Mammary epithelial cell (primary cell): ENCODE measurements at regions not wholly inside any gene's neighbourhood (a gene's known extent, or its start where the extent isn't known, plus 50 kb on each side); places are given as distances from the start of the nearest gene placed in this dataset.

Experiments
- EZH2 ChIP-seq: IDR thresholded peaks from 2 replicates; pipeline ENCODE4 v1.6.1; 2012; ENCODE audit warnings: low read length, inconsistent platforms, borderline replicate concordance
- TF ChIP-seq, protein P1 (sequence below), 2 donors: IDR thresholded peaks in 1 of 2; conservative IDR thresholded peaks in 1 of 2; 2 replicates each; pipeline ENCODE4 v1.5.1; 2011 to 2012; ENCODE audit warnings: inconsistent platforms in 2 of 2, low read length in 2 of 2, mild to moderate bottlenecking in 2 of 2, control low read depth in 1 of 2, low read depth in 1 of 2; ENCODE audit not compliant: insufficient read depth in 1 of 2; ENCODE audit errors: extremely low read depth in 1 of 2

DNA sequence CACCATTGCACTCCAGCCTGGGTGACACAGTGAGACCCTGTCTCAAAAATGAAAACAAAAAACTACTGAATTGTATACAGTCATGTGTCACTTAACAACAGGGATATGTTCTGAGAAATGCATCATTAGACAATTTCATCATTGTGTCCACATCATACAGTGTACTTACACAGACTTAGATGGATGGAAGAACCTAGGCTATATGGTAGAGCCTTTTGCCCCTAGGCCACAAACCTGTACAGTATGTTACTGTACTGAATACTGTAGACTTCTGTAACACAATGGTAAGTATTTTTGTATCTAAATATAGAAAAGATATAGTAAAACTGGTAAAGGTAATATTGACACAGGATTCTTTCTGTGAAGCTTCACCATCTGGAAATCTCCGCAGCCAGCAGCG is 81.7 kb downstream of the KBTBD2 start:
- TF ChIP-seq, protein P1, sequence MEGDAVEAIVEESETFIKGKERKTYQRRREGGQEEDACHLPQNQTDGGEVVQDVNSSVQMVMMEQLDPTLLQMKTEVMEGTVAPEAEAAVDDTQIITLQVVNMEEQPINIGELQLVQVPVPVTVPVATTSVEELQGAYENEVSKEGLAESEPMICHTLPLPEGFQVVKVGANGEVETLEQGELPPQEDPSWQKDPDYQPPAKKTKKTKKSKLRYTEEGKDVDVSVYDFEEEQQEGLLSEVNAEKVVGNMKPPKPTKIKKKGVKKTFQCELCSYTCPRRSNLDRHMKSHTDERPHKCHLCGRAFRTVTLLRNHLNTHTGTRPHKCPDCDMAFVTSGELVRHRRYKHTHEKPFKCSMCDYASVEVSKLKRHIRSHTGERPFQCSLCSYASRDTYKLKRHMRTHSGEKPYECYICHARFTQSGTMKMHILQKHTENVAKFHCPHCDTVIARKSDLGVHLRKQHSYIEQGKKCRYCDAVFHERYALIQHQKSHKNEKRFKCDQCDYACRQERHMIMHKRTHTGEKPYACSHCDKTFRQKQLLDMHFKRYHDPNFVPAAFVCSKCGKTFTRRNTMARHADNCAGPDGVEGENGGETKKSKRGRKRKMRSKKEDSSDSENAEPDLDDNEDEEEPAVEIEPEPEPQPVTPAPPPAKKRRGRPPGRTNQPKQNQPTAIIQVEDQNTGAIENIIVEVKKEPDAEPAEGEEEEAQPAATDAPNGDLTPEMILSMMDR (conservative IDR thresholded peaks at IDR 0.05 in 1 of 2, IDR thresholded peaks at IDR 0.05 in 1 of 2; ENCODE audit: extremely low read depth in 1 of 2, insufficient read depth in 1 of 2, low read depth in 1 of 2, low read length in 2 of 2) = no peak
- TF ChIP-seq EZH2 = no peak
